Dermis microvascular lymphatic vessel endothelial cell (primary cell): ENCODE measurements at regions not wholly inside any gene's neighbourhood (a gene's known extent, or its start where the extent isn't known, plus 50 kb on each side); places are given as distances from the start of the nearest gene placed in this dataset.
"Not testable (repeated sequence)": the region's sequence is repeated elsewhere in the genome, so short reads cannot be mapped to it uniquely, and the experiment has no call there.

Experiments used
- DNase-seq, 2 donors: peaks; one replicate each; pipeline versions ENCODE4 v3.0.0 to v3.0.0-alpha.2; 2010; ENCODE audit warnings: low read depth in 2 of 2

DNA sequence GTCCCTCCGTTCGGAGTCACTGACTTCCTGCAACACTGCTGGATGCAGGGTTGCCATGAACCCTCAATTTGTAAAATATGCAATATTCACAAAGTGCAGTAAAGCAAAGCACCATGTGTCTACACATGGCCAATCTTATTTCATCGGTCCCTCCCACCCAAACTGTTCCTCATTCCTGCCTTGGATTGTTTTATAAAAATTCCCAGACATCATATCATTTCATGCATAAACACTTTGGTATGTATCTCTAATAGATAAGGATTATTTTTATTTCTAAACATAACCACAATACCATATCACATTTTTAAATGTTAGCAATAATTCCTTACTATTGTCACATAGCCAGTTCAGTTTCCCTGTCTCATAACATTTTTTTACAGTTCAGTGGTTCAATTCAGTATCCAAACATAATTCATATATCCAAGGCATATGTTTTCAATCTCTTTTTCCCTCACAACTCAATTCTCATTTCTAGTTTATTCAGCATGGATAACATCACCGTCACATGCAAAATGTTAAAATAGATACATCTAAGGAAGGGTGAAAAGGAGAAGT lies 82.0 kb upstream of the PCAT7 start:
- no peak for DNase-seq

DNA sequence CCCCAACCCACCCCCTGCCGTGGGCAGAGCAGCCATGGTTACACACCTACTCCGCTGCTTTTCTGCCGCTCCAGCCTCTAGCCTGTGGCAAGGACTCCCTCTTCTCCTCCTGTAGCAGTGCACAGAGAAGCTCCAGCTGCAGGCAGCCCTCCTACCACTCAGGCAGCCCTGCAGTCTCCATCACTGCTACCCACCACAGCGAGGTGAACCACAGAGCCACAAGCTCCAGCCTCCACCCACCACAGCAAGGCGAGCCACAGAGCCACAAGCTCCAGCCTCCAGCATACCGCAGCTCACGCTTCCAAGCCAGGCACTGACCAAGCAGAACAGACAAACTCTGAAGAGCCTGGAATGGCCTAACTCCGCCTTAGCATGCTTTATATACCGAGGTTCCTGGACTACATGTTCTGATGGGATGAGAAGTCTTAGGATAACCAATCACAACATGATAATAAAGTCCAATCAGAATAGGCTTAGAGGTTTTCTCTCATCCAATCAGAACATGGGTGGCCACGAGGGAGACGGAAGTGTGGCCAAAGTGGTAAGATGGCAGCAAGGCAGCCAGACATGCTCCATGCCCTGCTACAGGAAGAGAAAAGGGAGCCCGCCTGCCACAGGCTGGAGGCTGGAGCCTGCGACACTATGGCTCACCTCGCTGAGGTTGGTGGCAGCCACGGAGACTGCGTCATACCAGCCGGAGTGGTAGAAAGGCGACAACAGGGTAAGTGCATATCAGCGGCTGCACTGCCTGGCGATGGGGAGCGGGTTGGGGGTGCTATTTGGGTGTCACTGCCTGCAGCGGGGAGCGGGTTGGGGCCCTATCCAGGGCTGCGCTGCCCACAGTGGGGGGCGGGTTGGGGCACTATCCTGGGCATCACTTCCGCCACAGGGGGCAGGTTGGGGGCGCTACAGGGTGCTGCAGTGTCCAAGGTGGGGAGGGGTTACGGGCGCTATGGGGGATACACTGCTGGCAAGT lies 75.8 kb upstream of the PCAT7 start:
- DNase-seq: no peak

DNA sequence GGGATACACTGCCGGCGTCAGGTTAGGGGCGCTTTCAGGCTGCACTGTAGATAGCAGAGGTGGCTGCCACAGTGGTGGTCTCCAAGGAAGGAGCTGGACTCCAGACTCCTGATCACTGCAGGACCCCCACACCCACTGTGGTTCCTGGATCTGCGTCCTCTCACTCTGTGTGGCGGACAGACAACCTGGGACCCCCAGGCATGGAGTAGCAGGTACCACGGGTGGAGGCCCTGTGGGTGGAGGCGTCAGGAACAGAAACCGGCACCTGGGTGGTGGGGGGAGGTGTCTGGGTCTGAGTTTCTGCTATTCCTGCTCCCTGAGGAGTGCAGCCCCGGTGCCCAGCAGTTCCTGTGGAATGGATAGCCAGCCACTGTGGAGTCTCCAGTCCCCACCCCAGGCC lies 75.1 kb upstream of the PCAT7 start:
- DNase-seq: no peak

DNA sequence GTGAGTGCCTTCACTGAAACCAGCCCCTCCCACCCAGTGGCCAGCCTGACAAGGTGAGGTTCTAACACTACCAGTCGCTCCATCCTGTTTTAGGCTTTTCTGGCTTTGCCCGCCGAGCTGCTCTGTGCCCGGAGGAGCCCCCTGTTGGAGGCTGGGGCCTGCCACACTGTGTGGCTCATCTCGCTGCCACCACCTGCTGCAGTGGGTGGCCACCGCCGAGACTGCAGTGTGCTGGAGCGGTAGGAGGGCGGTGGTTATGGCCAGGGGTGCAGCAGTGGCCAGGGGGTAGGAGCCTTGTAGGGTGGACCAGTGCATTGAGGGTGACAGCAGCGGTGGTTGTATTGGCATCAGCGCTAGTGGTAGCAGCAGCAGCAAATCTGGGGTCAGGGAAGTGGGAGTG lies 74.7 kb upstream of the PCAT7 start:
- DNase-seq: no peak

DNA sequence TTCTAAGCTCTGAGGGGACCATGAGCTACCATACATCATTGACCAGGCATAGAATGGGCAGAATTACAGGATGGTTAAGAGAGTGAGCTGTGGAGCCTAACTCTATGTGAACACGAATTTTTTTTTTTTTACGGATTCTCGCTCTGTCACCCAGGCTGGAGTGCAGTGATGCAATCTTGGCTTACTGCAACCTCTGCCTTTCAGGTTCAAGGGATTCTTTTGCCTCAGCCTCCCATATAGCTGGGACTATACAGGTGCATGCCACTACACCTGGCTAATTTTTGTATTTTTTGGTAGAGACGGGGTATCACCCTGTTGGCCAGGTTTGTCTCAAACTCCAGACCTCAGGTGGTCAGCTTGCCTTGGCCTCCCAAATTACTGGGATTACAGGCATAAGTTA lies 72.8 kb upstream of the PCAT7 start:
- DNase-seq: no peak

DNA sequence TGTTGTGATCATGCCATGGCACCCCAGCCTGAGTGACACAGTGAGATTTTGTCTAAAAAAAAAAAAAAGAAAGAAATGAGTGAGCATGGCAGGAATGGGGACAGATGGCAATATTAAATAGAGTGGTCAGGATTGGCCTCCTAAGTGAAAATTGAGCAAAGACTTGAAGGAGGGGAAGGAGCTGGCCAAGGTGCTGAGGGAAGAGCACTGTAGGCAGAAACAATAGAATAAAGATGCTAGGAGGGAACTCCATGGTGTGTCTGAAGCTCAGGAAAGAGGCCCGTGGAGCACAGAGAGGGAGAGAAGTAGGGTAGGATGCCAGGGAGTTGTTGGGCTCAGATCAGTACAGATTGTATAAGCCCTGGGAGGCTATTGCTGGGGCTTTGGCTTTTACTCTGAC lies 64.4 kb upstream of the PCAT7 start:
- no peak for DNase-seq

DNA sequence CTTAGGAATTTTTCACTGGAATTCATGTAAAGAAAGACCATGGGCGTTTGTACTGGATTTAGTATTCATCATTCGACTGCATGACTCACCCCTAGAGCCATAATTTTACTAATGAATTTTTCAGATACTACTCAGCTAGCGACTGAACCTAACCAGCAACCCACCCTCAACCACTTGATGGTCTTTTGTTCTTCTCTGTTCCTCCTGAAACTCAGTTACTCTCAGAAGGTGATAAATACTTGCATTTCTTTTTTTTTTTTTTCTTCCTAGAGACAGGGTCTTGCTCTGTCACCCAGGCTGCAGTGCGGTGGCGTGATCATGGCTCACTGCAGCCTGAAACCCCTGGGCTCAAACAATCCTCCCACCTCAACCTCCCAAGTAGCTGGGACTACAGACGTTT lies 62.8 kb upstream of the PCAT7 start:
- DNase-seq: not testable (repeated sequence)

DNA sequence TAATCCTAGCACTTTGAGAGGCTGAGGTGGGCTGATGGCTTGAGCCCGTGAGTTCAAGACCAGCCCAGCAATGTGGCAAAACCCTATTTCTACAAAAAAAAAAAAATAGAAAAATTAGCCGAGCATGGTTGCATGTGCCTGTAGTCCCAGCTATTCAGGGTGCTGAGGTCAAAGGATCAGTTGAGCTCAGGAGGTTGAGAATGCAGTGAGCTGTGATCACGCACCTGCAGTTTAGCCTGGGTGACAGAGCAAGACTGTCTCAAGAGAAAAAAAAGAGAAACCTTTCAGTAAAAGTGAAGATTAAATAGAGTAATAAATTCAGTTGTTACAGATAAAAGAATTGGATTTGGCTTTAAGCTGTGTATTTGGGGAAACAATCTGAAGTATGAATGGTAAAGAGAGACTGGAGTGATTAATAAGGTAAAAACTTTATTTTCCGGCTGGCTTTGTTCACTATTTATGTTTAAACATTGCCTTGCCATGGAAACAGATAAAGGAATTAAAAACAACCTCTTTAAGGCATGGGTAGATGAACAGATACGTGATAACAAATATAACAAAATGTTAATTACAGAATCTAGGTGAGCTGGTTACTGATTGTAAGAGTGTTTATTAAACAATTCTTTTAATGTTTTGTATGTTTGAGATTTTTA lies 56.0 kb upstream of the PCAT7 start:
- DNase-seq: no peak

DNA sequence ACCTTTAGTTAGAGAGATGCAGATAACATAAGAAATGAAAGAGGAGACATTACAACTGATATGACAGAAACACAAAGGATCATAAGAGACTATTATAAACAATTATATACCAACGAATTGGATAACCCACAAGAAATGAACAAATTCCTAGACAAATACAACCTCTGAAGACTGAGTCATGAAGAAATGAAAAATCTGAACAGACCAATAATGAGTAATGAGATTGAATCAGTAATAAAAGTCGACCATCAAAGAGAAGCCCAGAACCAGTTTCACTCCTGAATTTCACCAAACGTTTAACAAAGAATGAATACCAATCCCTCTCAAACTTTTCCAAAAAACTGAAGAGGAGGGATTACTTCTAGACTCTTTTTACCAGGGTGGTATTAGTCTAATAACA lies 50.5 kb upstream of the PCAT7 start:
- no peak for DNase-seq
